ENCODE measurements at regions not wholly inside any gene's neighbourhood (a gene's known extent, or its start where the extent isn't known, plus 50 kb on each side); places are given as distances from the start of the nearest gene placed in this dataset.
"Not testable (repeated sequence)": the region's sequence is repeated elsewhere in the genome, so short reads cannot be mapped to it uniquely, and the experiment has no call there.

- intact Hi-C loops (cut with micrococcal nuclease; ENCODE audit: unreplicated experiment); RAD21 ChIA-PET (ENCODE audit: unreplicated experiment); CTCF ChIA-PET; H3K79me2 ChIP-seq (ENCODE audit: control insufficient read depth, insufficient read depth, low read length); H4K20me1 ChIP-seq (ENCODE audit: control insufficient read depth, insufficient read depth); BruUV-seq (replicated peaks); H2AFZ ChIP-seq (ENCODE audit: control insufficient read depth, low read depth, low read length); H3K4me2 ChIP-seq (ENCODE audit: control insufficient read depth, insufficient read depth); ATAC-seq; H3K27me3 ChIP-seq (replicated peaks in 1 of 2; ENCODE audit: control insufficient read depth in 2 of 2, insufficient read depth in 2 of 2, low read length in 1 of 2); H3K36me3 ChIP-seq (ENCODE audit: control insufficient read depth in 2 of 2, insufficient read depth in 2 of 2, low read length in 1 of 2); FAIRE-seq; H3K4me1 ChIP-seq (ENCODE audit: control insufficient read depth, insufficient read depth, low read length); H3K27ac ChIP-seq (ENCODE audit: control insufficient read depth, insufficient read depth); H3K9ac ChIP-seq (ENCODE audit: control insufficient read depth, insufficient read depth, low read length); in situ Hi-C loops (cut with MboI); H3K4me3 ChIP-seq; H3K9me3 ChIP-seq (replicated peaks; ENCODE audit: control insufficient read depth, insufficient read depth, low read length); POLR2A ChIA-PET; SMC1A ChIA-PET (ENCODE audit: uncharacterized antibody, unreplicated experiment); DNase-seq (ENCODE audit: low read depth, low spot score): not testable (repeated sequence)
Observed at GRCh38 chr7:54226030-54226429, 316.1 kb upstream of the VSTM2A start.

DNA sequence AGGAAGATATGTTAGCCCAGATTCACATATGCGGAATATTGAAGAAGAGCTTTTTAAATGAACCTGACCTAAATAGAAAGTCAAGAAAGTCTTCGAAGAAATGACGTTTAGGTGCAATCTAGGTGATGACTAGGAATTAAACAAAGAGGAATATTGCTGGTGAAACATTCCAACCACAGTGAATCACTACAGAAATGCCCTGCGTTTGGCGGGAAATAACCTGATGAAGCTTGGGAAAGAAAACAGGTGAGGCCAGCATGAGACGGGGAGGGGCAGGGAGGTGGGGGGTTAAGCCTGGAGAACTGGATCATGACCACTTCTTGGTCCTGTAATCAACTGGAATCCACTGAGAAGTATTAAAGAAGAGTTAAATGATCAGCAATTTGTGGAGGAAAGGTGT, 299.4 kb upstream of the VSTM2A start:
- Histone ChIP-seq H3K4me3 (no peak overlapping the region), H3K9me3 (replicated peaks; ENCODE audit: control insufficient read depth, insufficient read depth, low read length) (no peaks in the 10 kb centered on the region), H3K9ac (ENCODE audit: control insufficient read depth, insufficient read depth, low read length) (no peak overlapping the region), H4K20me1 (ENCODE audit: control insufficient read depth, insufficient read depth) (no peaks in the 10 kb centered on the region), H3K4me1 (ENCODE audit: control insufficient read depth, insufficient read depth, low read length) (no peaks in the 10 kb centered on the region), H3K36me3 (ENCODE audit: control insufficient read depth in 2 of 2, insufficient read depth in 2 of 2, low read length in 1 of 2) (no peaks in the 10 kb centered on the region), H3K27me3 (replicated peaks in 1 of 2; ENCODE audit: control insufficient read depth in 2 of 2, insufficient read depth in 2 of 2, low read length in 1 of 2) (no peaks in the 10 kb centered on the region), H3K79me2 (ENCODE audit: control insufficient read depth, insufficient read depth, low read length) (no peaks in the 10 kb centered on the region), H2AFZ (ENCODE audit: control insufficient read depth, low read depth, low read length) (no peak overlapping the region), H3K4me2 (ENCODE audit: control insufficient read depth, insufficient read depth) (no peak overlapping the region), H3K27ac (ENCODE audit: control insufficient read depth, insufficient read depth) (no peak overlapping the region)
- ChIA-PET POLR2A (no interaction called here), SMC1A (ENCODE audit: uncharacterized antibody, unreplicated experiment) (no interaction called here), CTCF (no interaction called here), RAD21 (ENCODE audit: unreplicated experiment) (no interaction called here)
- 52% methylated on average over 6 of the region's 6 CpGs for WGBS (ENCODE audit: insufficient coverage, insufficient replicate concordance, low lambda C conversion rate, missing lambda C conversion rate)
- FAIRE-seq (no peak), ATAC-seq (no peak), DNase-seq (ENCODE audit: low read depth, low spot score) (no peak)
- BruUV-seq (replicated peaks), result no TSS peak
- intact Hi-C loops (cut with micrococcal nuclease; ENCODE audit: unreplicated experiment) (no loop called here), in situ Hi-C loops (cut with MboI) (loop anchor here (10.0 kb wide), 1 partner anchor 92 kb away; no protein-coding TSS in a partner anchor)
- TF ChIP-seq NRF1 (conservative IDR thresholded peaks at IDR 0.05; ENCODE audit: low read depth, low read length), result no peak
- no peak for TF ChIP-seq TBL1XR1 (IDR thresholded peaks at IDR 0.05; ENCODE audit: low read depth, low read length)
- TF ChIP-seq CEBPB (IDR thresholded peaks at IDR 0.05; ENCODE audit: borderline replicate concordance in 1 of 2, low read depth in 2 of 2, low read length in 2 of 2), result no peak
- TF ChIP-seq TCF12 (IDR thresholded peaks at IDR 0.05; ENCODE audit: low read depth, low read length), result no peak
- TF ChIP-seq FOXM1 (IDR thresholded peaks at IDR 0.05; ENCODE audit: low read depth, low read length), result no peak
- TF ChIP-seq ZNF687 (IDR thresholded peaks at IDR 0.05), result no peak
- no peak for TF ChIP-seq SPI1 (IDR thresholded peaks at IDR 0.05; ENCODE audit: borderline replicate concordance, insufficient read depth, low read depth, low read length)
- TF ChIP-seq, protein P1, sequence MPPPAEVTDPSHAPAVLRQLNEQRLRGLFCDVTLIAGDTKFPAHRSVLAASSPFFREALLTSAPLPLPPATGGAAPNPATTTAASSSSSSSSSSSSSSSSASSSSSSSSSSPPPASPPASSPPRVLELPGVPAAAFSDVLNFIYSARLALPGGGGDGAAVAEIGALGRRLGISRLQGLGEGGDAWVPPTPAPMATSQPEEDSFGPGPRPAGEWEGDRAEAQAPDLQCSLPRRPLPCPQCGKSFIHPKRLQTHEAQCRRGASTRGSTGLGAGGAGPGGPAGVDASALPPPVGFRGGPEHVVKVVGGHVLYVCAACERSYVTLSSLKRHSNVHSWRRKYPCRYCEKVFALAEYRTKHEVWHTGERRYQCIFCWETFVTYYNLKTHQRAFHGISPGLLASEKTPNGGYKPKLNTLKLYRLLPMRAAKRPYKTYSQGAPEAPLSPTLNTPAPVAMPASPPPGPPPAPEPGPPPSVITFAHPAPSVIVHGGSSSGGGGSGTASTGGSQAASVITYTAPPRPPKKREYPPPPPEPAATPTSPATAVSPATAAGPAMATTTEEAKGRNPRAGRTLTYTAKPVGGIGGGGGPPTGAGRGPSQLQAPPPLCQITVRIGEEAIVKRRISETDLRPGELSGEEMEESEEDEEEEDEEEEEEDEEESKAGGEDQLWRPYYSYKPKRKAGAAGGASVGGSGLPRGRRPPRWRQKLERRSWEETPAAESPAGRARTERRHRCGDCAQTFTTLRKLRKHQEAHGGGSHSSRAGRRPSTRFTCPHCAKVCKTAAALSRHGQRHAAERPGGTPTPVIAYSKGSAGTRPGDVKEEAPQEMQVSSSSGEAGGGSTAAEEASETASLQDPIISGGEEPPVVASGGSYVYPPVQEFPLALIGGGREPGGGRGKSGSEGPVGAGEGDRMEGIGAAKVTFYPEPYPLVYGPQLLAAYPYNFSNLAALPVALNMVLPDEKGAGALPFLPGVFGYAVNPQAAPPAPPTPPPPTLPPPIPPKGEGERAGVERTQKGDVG (CRISPR knock-in tag; IDR thresholded peaks at IDR 0.05), result no peak
- TF ChIP-seq MTA3 (IDR thresholded peaks at IDR 0.05; ENCODE audit: borderline replicate concordance, low read length), result no peak
- TF ChIP-seq ETV6 (conservative IDR thresholded peaks at IDR 0.05 in 1 of 2, IDR thresholded peaks at IDR 0.05 in 1 of 2; ENCODE audit: borderline replicate concordance in 1 of 2, low read depth in 1 of 2), result no peak
- TF ChIP-seq NR2F1 (conservative IDR thresholded peaks at IDR 0.05), result no peak

Measured in GM12878 (cell line).